CD4-positive, alpha-beta T cell treated with Interleukin-2 at 100 ng/mL for 4 hours (primary cell): ENCODE measurements at regions not wholly inside any gene's neighbourhood (a gene's known extent, or its start where the extent isn't known, plus 50 kb on each side); places are given as distances from the start of the nearest gene placed in this dataset.

Experiments
- DNase-seq: peaks from one replicate; pipeline ENCODE4 v3.0.0-alpha.2; 2020; ENCODE audit warnings: low spot score

DNA sequence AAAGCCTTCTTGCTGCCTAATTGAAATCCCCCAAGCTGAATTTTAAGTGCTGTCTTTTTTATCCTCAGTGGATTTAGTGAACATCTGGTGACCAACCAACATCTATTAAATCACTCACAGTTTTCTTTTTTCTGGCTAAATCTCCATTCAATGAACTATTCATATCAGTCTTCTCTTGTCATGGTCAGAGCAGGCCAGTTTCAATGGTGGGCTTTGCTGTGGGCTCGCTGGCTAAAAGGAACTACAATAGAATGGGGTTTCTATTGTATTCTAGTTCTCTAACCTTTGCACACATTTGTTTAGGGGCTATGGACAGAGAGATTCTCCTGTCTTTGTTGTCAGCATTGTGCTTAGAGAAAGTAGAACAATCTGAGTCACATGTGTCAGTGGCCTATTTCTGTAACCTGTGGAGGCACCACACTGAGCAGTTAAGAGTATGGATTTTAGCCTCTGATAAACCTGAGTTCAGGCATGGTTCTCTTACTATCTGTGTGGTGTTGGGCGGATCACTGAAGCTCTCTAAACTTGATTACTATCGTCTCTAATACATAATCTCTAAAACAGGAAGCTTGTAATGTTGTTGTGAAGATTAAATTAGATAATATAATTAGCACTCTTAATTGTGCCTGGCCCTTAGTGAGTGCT lies 94.2 kb upstream of the CADM1 start:
- DNase-seq: no peak

DNA sequence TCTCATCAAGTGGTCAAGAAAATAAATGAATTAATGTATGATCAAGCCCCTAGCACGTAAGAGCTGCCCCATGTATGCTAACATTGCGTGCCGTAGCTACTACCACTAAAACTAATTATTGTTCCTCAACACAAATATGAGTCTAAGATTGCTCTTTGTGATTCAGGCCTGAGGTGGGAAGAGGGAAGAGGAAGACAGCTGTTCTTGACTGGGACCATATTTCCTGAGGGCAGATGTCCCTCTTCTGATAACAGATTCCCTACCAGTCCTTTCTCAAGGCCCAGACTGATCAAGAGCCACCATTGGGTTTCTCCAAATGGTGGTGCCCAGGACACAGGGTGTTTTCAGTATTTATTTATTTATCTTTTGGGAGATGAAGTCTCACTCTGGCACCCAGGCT lies 87.2 kb upstream of the CADM1 start:
- no peak for DNase-seq

DNA sequence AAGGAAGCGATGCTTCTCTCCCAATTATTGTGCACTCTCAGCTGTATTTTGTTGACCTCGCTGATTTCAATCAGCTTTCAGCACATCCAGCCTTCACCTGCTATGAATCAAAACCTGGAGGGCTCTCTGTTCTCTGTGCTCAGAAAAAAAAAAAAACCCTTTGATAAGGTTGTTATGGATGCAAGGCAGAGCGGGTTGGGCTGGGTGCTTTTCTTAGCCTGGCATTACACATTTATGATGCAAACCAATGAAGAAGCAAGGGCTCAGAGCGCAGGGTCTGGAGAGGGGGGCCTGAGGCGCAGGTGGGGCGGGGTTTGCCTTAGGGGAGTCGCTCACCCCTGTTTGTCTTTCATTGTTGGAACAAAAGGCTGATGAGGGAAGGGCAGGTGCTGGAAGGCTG lies 86.0 kb upstream of the CADM1 start:
- DNase-seq: no peak

DNA sequence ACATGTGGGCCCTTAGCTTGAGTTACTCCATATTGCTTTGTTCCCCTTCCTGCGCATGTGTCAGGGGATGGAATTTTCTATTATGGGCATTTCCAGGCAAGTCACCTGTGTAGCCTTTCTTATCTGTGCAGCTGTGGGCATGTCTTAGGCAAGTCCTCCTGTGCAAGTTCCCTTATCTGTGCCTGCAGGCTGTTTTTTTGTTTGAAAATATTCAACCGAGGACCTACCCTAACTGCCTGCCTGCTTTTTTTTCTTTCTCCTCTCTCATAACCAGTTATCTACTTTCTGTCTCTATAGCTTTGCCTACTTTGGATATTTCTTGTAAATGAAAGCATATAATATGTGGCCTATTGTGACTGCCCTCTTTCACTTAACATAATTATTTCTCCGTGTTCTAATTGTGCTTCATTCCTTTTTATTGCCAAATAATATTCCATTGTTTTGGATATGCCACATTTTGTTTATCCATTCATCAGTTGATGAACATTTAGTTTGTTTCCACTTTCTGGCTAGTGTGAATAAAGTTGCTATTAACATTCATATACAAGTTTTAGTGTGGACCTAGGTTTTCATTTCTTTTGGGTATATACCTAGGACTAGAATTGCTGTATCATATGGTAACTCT lies 83.6 kb upstream of the CADM1 start:
- DNase-seq: no peak

DNA sequence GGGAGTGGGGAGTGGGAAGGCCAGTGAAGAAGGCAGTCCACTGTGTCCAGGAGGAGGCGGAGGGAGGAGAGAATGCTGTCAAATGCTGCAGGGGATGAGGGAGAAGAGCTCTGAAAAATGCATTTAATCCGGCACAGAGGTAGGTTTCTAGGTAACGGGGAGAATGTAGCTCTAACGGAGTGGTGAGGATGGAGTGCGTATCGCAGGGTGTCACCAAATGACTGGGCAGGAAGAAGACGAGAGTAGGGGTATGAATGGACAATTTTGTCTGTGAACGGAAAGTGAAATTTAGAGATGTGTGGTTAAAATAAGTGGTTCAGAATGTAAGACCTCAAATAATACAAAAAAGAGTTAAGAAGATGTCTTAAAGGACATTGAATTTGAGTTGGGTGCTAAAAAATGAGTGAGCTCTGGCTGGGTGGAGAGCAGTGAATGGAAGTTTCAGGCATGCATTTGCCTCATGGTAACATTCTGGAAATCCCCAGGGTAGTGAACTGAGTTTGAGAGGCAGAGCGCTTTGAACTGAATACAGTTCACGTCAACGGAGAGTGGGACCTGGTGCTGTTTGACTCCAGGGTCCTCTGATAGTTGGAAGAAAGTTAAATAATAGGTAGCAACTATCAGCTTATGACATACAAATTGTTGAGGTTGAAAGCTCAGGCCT lies 81.3 kb upstream of the CADM1 start:
- DNase-seq: no peak

DNA sequence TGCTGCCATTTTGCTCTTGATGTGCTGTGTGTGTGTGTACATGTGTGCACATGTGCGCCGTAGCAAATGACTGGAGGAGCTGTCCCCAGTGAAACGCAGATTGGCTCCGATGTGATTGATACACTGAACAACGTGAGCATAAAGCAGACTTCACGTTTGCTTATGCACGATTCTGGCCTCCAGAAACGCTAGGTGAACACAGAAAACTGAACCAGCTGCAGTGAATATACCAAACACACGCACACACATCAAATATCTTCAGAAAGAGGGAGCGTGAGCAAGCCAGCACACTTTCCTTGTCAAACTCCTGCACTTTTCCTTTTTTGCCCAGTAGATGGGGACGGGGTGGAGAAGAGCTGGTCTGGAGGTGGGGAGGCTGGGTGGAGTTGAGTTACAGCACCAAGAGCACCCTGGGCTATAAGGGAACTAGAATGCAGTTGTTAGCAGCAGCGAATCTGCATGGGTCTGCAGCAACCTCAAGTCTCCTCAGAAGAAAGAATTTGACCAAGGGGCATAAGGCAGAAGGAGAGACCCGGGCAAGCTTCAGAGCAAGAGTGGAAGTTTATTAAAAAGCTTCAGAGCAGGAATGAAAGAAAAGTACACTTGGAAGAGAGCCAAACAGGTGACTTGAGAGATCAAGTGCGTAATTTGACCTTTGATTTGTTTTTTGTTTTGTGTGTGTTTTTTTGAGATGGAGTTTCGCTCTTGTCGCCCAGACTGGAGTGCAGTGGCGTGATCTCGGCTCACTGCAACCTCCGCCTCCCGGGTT lies 77.8 kb upstream of the CADM1 start:
- no peak for DNase-seq

DNA sequence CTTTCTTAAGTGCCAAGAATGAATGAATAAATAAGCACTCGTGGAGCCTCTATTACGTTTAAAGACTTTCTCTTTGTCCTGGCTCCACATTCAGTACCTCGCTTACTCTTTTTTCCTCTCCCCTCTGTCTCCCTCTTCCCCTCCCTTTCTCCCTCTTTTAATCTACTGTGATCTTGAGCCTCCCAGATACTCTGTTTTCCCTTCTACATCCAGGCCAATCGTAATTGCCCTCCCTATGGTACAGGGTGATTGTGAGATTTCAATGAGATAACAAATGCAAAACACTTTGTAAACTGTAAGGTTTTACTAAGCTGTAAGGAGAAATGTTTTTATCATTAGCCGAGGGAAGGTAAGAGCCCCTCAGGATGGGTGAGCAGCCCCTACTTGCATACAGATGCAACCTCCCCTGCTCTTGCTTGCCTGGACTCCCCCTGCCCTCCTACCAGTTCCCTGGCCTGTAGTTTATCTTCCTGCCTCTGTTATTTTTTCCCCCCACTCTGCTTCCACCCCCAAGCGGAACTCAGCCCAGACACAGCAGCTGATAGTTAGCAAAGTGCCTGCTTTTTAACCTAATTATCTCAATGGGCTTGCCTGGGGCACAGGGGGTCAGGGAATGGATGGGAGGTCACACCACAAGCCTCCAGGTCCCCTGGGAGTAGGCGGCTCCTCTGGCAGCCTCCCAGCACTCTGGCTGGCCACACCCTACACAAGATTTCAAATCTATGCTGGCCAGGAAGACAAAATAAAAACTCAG lies 76.9 kb upstream of the CADM1 start:
- DNase-seq: no peak

DNA sequence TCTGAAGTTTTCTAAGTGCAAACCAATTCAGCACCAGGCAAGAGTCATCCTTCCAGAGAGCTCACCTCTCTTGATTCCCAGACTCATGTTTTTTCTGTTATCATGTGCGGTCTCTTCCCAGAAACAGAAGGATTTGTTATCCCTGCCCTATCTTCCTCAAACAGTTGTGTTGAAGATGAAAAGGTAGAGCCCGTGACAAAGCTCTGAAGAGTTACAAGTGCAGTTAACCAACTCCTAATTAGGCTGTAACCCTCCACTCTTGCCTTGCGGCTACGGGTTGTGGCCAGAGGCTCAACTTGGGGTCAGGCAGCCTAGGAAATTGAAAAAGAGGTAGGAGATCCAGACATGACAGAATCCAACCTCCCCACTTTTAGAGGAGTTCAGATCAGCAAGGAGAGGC lies 76.2 kb upstream of the CADM1 start:
- DNase-seq: no peak

DNA sequence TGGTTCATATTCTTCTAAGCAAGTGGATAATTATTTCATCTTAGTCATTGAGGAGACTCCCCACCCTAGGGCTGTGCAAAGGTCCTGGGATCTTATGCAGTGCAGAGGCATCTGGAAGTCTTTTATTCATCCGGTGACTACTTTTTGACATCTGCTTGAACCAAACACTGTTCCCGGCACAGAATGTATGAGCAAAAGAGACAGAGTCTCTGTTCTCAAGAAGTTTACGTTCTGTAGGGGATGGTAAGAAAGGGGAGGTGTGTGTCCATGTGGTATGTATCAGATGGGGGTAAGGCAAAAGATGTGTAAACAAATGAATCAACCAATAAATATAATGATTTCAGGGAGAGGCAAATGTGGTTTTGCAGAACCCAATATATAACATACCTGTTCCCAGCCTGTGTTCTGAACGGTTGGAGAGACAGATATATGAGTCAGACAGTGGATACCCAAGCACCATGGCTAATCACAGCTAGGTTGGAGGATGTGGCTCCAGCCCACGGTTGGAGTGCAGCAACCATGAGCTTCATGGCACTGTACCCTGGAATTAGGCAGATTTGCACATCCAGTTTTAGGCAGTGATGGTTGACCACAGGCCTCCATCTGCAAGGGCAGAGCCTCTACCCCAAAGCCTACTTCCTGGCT lies 75.1 kb upstream of the CADM1 start:
- DNase-seq: no peak

DNA sequence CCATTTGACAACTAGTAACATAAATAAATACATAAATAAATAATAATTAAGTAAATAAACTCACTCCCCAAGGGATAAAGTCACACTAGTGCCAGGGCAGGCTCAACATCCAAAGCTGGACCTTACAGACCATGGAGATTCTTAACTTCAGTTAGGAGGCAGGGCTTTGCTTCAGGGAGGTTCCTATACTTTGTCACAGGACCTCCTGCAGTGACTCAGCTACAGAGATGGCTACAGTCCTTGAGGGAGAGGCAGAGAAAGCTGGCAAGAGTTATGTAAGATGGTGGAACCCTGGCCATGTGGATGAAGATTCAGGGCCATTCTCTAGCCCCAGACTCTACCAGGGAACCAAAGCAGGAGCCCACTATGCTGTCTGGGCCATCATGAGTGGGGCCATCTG lies 74.1 kb upstream of the CADM1 start:
- no peak for DNase-seq

DNA sequence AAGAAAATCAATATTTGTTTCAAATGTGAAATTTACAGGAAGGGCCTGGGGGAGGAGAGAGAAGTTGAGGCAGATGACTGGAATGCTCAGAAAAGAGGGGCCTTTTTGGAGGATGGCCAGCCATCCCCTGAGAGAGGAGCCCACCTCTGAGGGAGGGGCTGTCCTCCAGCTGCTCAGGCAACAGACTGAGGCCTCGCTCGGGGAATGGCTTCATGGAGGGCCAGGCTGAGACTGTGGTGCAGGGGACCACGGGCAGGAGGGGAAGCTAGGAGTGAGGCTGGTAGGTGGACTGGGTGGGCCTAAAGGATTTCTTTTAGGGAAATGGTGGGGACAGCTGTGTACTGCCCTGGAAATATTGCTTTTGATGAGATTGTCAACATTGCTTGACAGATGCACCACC lies 73.5 kb upstream of the CADM1 start:
- DNase-seq: no peak

DNA sequence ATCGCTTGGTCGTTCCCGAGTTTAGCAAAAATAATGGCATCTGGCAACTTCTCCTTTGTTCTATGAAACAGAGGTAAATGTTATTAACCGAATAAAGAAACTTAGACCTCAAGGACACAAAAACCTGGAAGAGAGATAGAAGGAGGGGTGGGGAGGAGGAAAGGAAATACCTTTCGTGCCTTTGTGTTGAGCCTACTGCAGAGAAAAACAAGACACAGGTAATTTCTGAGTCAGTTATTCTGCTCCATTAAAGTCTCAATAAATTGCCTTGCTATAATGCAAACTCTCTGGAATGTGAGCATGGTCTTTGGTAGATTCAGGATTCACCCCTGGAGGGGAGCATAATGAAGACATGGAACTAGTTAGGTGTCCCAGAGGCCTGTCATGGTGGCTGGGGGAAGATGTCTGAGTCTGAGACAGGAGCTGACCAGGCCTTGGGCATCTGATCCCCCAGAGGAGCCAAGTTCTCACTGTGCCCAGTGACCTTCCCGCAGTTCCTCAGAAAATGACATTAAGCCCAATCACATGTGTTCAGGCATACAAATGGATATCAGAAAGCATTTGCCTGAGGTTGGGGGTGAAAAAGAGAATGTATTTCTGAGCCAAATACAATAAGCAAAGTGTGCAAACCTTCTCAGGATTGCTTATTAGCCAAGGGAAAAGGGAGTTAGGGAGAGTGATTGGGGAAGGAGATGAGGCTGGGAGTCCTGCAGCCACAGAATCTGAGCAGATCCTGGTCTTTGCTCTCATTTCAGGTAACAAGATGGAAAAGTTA lies 72.6 kb upstream of the CADM1 start:
- DNase-seq: no peak

DNA sequence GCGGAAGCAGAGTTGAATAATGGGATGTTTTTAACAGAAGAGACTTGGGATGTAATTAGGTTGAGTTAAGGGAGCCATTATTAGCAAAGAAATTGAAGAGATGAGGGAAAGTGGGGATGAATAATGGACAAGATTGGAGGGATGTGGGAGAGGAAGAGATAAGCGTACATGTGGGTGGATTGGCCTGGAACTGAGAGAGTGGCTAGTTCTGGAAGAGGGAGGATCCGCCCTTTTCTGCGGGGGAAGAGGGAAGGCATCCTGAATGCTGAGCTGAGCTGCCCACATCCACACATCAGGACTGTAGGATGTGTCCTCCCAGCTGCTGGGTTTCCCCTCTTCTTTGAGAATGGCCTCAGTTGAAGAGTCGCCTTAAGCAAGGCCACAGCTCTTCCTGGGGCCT lies 68.3 kb upstream of the CADM1 start:
- DNase-seq: no peak

DNA sequence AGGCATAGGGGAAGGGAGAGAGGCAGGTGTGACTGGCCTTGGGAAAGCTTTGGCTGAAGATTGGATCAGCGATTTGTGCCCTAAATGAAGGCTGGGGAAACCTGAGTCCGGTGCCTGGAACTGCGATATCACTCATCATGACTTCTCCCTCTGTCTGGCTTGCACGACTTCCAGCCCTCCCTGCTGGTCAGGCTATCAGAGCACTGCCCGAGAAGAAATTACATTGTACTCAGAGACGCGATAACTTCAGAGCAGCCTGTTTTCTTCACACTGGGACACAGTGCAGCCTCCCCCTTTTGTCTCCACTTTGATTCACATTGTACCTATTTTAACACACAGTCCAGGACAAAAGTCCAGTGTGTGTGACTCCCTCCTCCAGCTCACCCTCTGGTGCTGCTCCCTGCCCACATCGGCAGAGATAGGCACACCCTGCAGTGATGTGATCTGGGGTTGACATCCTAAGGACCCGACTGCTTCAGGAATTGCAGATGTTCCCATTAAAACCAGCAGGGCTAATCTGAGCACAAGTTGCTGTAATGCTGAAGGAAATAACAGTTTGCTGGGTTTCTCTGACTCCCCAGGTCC lies 62.1 kb upstream of the CADM1 start:
- no peak for DNase-seq

DNA sequence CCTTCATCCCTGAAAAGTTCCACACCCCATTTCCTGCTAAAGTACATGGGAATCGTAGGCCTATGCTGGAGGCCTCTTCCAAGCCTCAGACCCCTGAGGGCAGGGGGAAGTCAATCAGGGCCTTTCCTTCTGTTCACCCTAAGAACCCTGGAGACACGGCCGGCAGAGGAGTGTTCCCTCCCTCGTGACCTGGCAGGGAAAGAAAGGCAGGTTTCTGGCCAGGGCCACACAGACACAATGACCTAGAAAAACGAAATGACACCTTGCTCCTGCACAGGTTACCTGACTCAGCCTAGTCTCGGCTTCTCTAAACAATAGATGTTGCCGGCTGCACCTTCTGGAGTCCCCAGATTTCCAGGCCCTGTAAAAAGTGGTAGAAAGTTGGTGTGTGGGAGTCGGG lies 60.6 kb upstream of the CADM1 start:
- DNase-seq: no peak

DNA sequence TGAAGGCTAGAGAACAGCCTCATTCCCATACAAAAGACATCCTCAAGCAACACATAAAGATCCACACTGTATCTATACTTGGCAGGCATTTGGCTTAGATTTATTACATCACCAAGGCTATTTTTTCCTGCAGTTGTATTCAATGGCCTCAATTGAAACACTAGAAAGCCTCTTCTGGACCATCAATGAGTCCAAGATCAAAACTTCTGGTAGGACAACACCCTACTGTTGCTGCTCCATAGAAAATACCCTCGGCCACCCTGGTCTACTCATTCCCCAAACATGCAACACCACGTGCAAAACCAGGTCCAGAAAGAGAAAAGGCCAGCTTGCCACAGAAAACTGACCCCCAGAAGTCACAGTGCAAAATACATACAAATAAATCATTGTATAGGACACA lies 56.9 kb upstream of the CADM1 start:
- DNase-seq: no peak

DNA sequence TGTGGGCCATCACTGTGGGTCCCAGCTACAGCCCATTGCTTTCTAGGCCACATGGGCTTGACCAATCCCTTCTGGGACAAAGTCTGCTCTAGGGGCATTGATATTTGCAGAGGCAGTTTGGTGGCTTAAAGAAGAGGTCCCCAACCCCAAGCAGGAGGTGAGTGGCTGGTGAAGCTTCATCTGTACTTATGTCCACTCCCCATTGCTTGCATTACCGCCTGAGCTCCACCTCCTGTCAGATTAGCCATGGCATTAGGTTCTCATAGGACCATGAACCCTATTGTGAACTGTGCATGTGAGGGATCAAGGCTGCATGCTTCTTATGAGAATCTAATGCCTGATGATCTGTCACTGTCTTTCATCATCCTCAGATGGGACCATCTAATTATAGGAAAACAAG lies 54.4 kb upstream of the CADM1 start:
- no peak for DNase-seq

DNA sequence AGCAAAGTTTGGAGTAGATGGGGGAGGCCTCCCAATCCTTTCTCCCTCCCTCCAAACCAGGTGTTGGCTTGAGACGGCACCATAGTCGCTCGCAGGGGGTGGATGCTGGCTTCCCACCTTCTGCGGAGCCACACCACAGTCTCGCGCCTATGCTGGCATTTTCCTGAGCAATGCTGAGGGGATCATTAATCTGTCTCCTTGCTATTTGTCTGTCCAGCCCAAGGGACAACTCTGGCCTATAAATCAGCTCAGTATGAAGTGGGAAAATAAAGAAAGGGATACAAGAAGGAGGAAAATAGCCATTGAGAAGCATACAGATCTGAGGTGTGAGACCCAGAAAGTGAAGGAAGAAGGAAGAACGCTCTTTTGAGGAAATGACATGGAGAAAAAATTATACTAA lies 53.5 kb upstream of the CADM1 start:
- DNase-seq: no peak

DNA sequence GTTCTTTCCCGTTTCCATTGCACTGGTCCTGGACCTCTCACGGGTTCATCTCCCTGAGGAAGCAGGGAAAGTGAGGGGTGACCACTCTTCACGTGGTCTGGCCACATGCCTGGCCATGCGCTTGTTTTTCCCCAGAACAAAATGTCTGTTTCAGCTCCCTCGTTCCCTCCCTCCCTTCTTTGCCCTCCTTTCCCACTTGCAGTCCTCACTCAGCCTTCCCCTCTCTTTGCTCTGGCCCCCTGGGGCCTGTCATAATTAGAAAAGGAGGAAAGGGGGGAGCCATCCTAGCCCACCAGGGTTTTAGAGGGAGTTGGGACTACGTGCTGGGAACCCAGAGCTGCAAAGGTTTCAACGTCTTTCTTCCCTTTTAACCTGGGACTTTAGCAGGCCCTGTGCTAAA lies 52.8 kb upstream of the CADM1 start:
- no peak for DNase-seq

DNA sequence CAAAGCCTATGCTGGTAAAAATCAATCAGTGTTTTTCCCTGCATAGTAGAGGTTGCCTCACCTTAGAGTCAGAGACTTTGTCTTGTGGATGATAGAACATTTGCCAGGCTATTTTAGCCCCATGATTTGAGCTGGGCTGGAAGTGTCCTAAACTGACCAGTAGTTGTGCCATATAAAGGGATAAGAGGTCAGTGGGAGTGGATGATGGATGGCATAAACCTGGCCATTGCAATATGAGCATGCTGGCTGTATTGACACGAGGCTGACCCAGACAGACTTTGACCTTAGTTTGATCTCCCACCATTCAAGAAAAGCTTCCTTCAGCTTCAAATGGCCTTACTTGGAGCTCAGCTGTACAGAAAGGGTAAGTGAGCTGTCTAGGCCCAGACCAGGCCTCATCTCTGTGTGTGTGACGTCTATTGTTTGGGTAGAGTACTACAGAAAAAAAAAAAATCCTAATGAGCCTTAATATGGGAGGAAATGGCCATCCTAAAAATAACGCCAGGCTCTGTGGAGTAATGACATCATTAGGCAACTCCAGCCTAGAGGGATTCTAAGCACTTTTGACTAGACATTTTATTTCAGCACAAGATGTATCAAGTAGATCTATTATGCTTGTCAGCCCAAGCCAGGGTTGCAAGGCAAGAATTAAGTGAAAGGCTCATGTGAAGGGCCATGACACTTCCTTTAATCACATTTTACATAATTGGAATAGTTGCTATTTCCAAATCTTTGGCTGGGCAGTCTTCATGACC lies 51.3 kb upstream of the CADM1 start:
- DNase-seq: no peak
